ENCODE measurements at regions not wholly inside any gene's neighbourhood (a gene's known extent, or its start where the extent isn't known, plus 50 kb on each side); places are given as distances from the start of the nearest gene placed in this dataset.
A peak's percentile ranks its signal among the peaks of the same experiment; 100 is the strongest.

- H3K79me2 ChIP-seq (ENCODE audit: low read length): no peaks in the 10 kb centered on the region
- no peak overlapping the region for H3K9ac ChIP-seq (ENCODE audit: low read length)
- H3K27me3 ChIP-seq (ENCODE audit: low read length): no peaks in the 10 kb centered on the region
- no peak overlapping the region for H3K4me3 ChIP-seq (ENCODE audit: low read length)
- peak; percentile 46 for DNase-seq
- 0 out of 2 replicates have a peak overlapping the region, but pooled peaks have one; percentile 10 for H2AFZ ChIP-seq (ENCODE audit: low read length)
- H3K36me3 ChIP-seq (ENCODE audit: insufficient read depth, low read length): no peaks in the 10 kb centered on the region
- peaks cover 73% of the 10 kb centered on the region for H3K4me1 ChIP-seq (ENCODE audit: low read length)
- H3K9me3 ChIP-seq (ENCODE audit: low read length): no peaks in the 10 kb centered on the region
- H3K27ac ChIP-seq (ENCODE audit: low read length): no peak overlapping the region
- H3K4me2 ChIP-seq (ENCODE audit: low read depth, low read length, poor library complexity, severe bottlenecking): peak overlapping the region; percentile 57
- H3K9me2 ChIP-seq (replicated peaks; ENCODE audit: insufficient read depth, low read length): no peaks in the 10 kb centered on the region
- no peaks in the 10 kb centered on the region for H4K20me1 ChIP-seq (ENCODE audit: insufficient read depth, low read depth, low read length)
These were observed 190.2 kb downstream of the IRX5 start for GRCh38 chr16:55120826-55121225.

- no peaks in the 10 kb centered on the region for H3K79me2 ChIP-seq (ENCODE audit: low read length)
- no peak for DNase-seq
- no peak overlapping the region for H2AFZ ChIP-seq (ENCODE audit: low read length)
- H3K36me3 ChIP-seq (ENCODE audit: insufficient read depth, low read length): no peaks in the 10 kb centered on the region
- H3K27ac ChIP-seq (ENCODE audit: low read length): no peak overlapping the region
- H3K4me3 ChIP-seq (ENCODE audit: low read length): no peak overlapping the region
- H3K9ac ChIP-seq (ENCODE audit: low read length): no peak overlapping the region
- no peaks in the 10 kb centered on the region for H4K20me1 ChIP-seq (ENCODE audit: insufficient read depth, low read depth, low read length)
- H3K9me2 ChIP-seq (replicated peaks; ENCODE audit: insufficient read depth, low read length): no peaks in the 10 kb centered on the region
- H3K4me1 ChIP-seq (ENCODE audit: low read length): peaks cover 83% of the 10 kb centered on the region
- H3K4me2 ChIP-seq (ENCODE audit: low read depth, low read length, poor library complexity, severe bottlenecking): no peak overlapping the region
- no peaks in the 10 kb centered on the region for H3K27me3 ChIP-seq (ENCODE audit: low read length)
- H3K9me3 ChIP-seq (ENCODE audit: low read length): no peaks in the 10 kb centered on the region
These were observed 193.0 kb downstream of the IRX5 start for GRCh38 chr16:55123652-55124051.

DNA sequence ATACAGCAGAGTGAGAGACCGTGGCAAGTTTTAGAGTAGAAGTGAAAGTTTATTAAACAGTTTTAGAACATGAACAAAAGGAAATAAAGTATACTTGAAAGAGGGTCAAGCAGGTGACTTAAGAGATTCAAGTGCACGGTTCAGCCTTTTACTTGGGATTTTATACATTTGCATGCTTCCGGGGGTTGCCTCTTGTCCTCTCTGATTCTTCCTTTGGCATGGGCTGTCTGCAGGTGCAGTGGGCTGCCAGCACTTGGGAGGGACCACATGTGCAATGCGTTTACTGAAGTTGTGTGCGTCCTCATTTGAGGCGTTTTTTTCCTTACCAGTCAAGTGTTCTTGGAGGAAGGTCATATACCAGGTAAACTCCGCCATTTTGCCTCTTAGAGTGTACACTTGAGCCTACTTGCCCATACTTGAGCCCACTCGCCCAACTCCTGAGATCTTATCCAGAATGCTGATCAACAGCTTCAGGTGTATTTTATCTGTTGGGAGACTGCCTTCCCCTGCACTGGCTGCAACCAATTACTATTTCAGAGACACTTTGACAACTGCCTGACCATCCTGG lies 195.2 kb downstream of the IRX5 start:
- no peaks in the 10 kb centered on the region for H3K9me3 ChIP-seq (ENCODE audit: low read length)
- H3K4me2 ChIP-seq (ENCODE audit: low read depth, low read length, poor library complexity, severe bottlenecking): peak overlapping the region; percentile 70
- peak; percentile 64 for DNase-seq
- H3K4me3 ChIP-seq (ENCODE audit: low read length): peak overlapping the region; percentile 52
- no peaks in the 10 kb centered on the region for H3K27me3 ChIP-seq (ENCODE audit: low read length)
- H3K4me1 ChIP-seq (ENCODE audit: low read length): peaks cover 62% of the 10 kb centered on the region
- no peaks in the 10 kb centered on the region for H3K79me2 ChIP-seq (ENCODE audit: low read length)
- H3K9me2 ChIP-seq (replicated peaks; ENCODE audit: insufficient read depth, low read length): no peaks in the 10 kb centered on the region
- H3K9ac ChIP-seq (ENCODE audit: low read length): peak overlapping the region; percentile 61
- no peak overlapping the region for H2AFZ ChIP-seq (ENCODE audit: low read length)
- H3K27ac ChIP-seq (ENCODE audit: low read length): peak overlapping the region; percentile 93
- no peaks in the 10 kb centered on the region for H3K36me3 ChIP-seq (ENCODE audit: insufficient read depth, low read length)
- H4K20me1 ChIP-seq (ENCODE audit: insufficient read depth, low read depth, low read length): no peaks in the 10 kb centered on the region

DNA sequence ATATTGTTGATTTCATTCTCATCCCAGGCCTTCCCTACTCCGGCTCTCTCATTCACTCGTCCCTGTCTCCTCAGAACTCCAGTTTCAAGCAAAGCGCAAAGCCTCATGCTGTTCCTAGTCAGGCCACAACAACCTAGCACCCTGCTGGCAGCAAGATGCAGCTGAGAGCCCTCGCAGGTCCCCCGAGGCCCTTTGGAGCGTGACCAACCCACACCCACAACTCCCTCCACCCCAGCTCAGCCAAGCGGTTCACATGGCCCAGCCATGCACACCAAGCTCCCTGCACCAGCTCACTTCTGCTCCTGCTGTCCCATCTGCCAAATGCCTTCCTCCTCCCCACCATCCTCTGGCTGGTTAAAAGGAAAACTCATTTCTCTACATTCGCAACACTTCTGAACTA lies 195.8 kb downstream of the IRX5 start:
- no peaks in the 10 kb centered on the region for H3K36me3 ChIP-seq (ENCODE audit: insufficient read depth, low read length)
- no peaks in the 10 kb centered on the region for H4K20me1 ChIP-seq (ENCODE audit: insufficient read depth, low read depth, low read length)
- H3K4me2 ChIP-seq (ENCODE audit: low read depth, low read length, poor library complexity, severe bottlenecking): peak overlapping the region; percentile 70
- H3K27me3 ChIP-seq (ENCODE audit: low read length): no peaks in the 10 kb centered on the region
- no peaks in the 10 kb centered on the region for H3K9me2 ChIP-seq (replicated peaks; ENCODE audit: insufficient read depth, low read length)
- H3K79me2 ChIP-seq (ENCODE audit: low read length): no peaks in the 10 kb centered on the region
- peak overlapping the region; percentile 52 for H3K4me3 ChIP-seq (ENCODE audit: low read length)
- peak; percentile 91 for DNase-seq
- peak overlapping the region; percentile 93 for H3K27ac ChIP-seq (ENCODE audit: low read length)
- peak overlapping the region; percentile 61 for H3K9ac ChIP-seq (ENCODE audit: low read length)
- no peak overlapping the region for H2AFZ ChIP-seq (ENCODE audit: low read length)
- peaks cover 56% of the 10 kb centered on the region for H3K4me1 ChIP-seq (ENCODE audit: low read length)
- H3K9me3 ChIP-seq (ENCODE audit: low read length): no peaks in the 10 kb centered on the region

- Histone ChIP-seq H3K36me3 (ENCODE audit: insufficient read depth, low read length) (no peaks in the 10 kb centered on the region), H3K27ac (ENCODE audit: low read length) (no peak overlapping the region), H3K9me2 (replicated peaks; ENCODE audit: insufficient read depth, low read length) (no peaks in the 10 kb centered on the region), H3K79me2 (ENCODE audit: low read length) (no peaks in the 10 kb centered on the region), H3K4me3 (ENCODE audit: low read length) (no peak overlapping the region), H3K9me3 (ENCODE audit: low read length) (no peaks in the 10 kb centered on the region), H3K9ac (ENCODE audit: low read length) (no peak overlapping the region), H2AFZ (ENCODE audit: low read length) (no peak overlapping the region), H4K20me1 (ENCODE audit: insufficient read depth, low read depth, low read length) (no peaks in the 10 kb centered on the region), H3K4me1 (ENCODE audit: low read length) (peaks cover 30% of the 10 kb centered on the region), H3K27me3 (ENCODE audit: low read length) (no peaks in the 10 kb centered on the region), H3K4me2 (ENCODE audit: low read depth, low read length, poor library complexity, severe bottlenecking) (no peak overlapping the region)
- no peak for DNase-seq
These were observed 193.5 kb upstream of the IRX6 start for GRCh38 chr16:55130456-55130855.

DNA sequence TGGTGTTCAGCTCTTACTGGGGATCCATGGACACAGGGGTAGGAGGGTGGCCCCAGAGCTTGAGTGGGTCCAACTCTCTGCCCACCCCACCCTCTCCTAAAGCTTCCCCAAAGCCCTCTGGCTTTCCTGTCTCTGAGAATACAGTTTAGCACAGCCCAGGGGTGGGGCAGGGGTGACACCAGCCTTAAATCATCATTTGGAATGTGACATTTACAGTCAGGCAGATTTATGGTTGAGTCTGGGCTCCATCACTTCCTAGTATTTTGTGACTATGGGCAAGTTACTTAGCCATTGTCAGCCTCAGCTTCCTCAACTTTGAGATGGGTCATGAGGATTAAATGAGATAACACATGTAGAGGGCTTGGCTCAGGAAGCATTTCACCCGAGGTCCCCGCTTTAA lies 193.1 kb upstream of the IRX6 start:
- H4K20me1 ChIP-seq (ENCODE audit: insufficient read depth, low read depth, low read length): no peaks in the 10 kb centered on the region
- H3K4me3 ChIP-seq (ENCODE audit: low read length): no peak overlapping the region
- H3K9me3 ChIP-seq (ENCODE audit: low read length): no peaks in the 10 kb centered on the region
- H3K4me2 ChIP-seq (ENCODE audit: low read depth, low read length, poor library complexity, severe bottlenecking): no peak overlapping the region
- no peak overlapping the region for H3K27ac ChIP-seq (ENCODE audit: low read length)
- peaks cover 25% of the 10 kb centered on the region for H3K4me1 ChIP-seq (ENCODE audit: low read length)
- H3K27me3 ChIP-seq (ENCODE audit: low read length): no peaks in the 10 kb centered on the region
- no peak overlapping the region for H2AFZ ChIP-seq (ENCODE audit: low read length)
- H3K9me2 ChIP-seq (replicated peaks; ENCODE audit: insufficient read depth, low read length): no peaks in the 10 kb centered on the region
- H3K79me2 ChIP-seq (ENCODE audit: low read length): no peaks in the 10 kb centered on the region
- no peaks in the 10 kb centered on the region for H3K36me3 ChIP-seq (ENCODE audit: insufficient read depth, low read length)
- no peak overlapping the region for H3K9ac ChIP-seq (ENCODE audit: low read length)
- DNase-seq: no peak

- no peaks in the 10 kb centered on the region for H3K36me3 ChIP-seq (ENCODE audit: insufficient read depth, low read length)
- DNase-seq: no peak
- no peaks in the 10 kb centered on the region for H4K20me1 ChIP-seq (ENCODE audit: insufficient read depth, low read depth, low read length)
- H3K4me2 ChIP-seq (ENCODE audit: low read depth, low read length, poor library complexity, severe bottlenecking): no peak overlapping the region
- H3K9me3 ChIP-seq (ENCODE audit: low read length): no peaks in the 10 kb centered on the region
- no peak overlapping the region for H3K9ac ChIP-seq (ENCODE audit: low read length)
- no peaks in the 10 kb centered on the region for H3K27me3 ChIP-seq (ENCODE audit: low read length)
- no peaks in the 10 kb centered on the region for H3K9me2 ChIP-seq (replicated peaks; ENCODE audit: insufficient read depth, low read length)
- peaks cover 6% of the 10 kb centered on the region; the same call in 1 of the 2 replicates for H3K4me1 ChIP-seq (ENCODE audit: low read length)
- H3K4me3 ChIP-seq (ENCODE audit: low read length): no peak overlapping the region
- H3K27ac ChIP-seq (ENCODE audit: low read length): no peak overlapping the region
- H2AFZ ChIP-seq (ENCODE audit: low read length): no peak overlapping the region
- H3K79me2 ChIP-seq (ENCODE audit: low read length): no peaks in the 10 kb centered on the region
These were observed 190.3 kb upstream of the IRX6 start for GRCh38 chr16:55133654-55134053.

- H2AFZ ChIP-seq (ENCODE audit: low read length): no peak overlapping the region
- DNase-seq: no peak
- peaks cover 6% of the 10 kb centered on the region; the same call in 1 of the 2 replicates for H3K4me1 ChIP-seq (ENCODE audit: low read length)
- no peak overlapping the region for H3K27ac ChIP-seq (ENCODE audit: low read length)
- H3K4me3 ChIP-seq (ENCODE audit: low read length): no peak overlapping the region
- H3K4me2 ChIP-seq (ENCODE audit: low read depth, low read length, poor library complexity, severe bottlenecking): no peak overlapping the region
- H3K9ac ChIP-seq (ENCODE audit: low read length): no peak overlapping the region
- H3K36me3 ChIP-seq (ENCODE audit: insufficient read depth, low read length): no peaks in the 10 kb centered on the region
- no peaks in the 10 kb centered on the region for H4K20me1 ChIP-seq (ENCODE audit: insufficient read depth, low read depth, low read length)
- H3K27me3 ChIP-seq (ENCODE audit: low read length): no peaks in the 10 kb centered on the region
- H3K9me2 ChIP-seq (replicated peaks; ENCODE audit: insufficient read depth, low read length): no peaks in the 10 kb centered on the region
- H3K9me3 ChIP-seq (ENCODE audit: low read length): no peaks in the 10 kb centered on the region
- H3K79me2 ChIP-seq (ENCODE audit: low read length): no peaks in the 10 kb centered on the region
These were observed 187.4 kb upstream of the IRX6 start for GRCh38 chr16:55136356-55137150.

Data from Karpas-422 (cell line).